ENCODE measurements at regions not wholly inside any gene's neighbourhood (a gene's known extent, or its start where the extent isn't known, plus 50 kb on each side); places are given as distances from the start of the nearest gene placed in this dataset.

DNA sequence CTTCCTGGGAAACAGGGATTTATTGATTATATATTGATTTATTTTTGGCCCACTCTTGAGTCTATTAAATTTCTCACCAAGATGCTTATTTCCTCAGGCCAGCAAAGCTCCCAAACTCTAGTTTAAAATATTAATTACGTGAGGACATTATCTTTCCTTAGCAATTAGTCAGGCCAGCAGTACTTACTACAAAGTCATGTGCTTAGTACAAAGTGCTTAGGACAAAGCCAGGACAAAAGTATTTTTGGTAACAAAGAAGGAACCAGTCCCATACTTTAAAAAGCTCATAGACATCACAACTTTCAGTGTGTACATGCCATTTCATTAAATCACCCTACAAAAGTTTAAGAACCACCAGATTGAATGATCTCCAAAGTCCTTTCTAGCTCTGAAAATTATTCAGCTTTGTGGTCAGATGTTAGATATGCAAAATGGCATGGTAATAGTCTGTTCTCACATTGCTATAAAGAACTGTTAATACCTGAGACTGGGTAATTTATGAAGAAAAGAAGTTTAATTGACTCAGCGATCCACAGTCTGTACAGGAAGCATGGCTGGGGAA lies 94.7 kb upstream of the PWP1 start (continued):
- TF ChIP-seq, protein P1, sequence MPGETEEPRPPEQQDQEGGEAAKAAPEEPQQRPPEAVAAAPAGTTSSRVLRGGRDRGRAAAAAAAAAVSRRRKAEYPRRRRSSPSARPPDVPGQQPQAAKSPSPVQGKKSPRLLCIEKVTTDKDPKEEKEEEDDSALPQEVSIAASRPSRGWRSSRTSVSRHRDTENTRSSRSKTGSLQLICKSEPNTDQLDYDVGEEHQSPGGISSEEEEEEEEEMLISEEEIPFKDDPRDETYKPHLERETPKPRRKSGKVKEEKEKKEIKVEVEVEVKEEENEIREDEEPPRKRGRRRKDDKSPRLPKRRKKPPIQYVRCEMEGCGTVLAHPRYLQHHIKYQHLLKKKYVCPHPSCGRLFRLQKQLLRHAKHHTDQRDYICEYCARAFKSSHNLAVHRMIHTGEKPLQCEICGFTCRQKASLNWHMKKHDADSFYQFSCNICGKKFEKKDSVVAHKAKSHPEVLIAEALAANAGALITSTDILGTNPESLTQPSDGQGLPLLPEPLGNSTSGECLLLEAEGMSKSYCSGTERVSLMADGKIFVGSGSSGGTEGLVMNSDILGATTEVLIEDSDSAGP (CRISPR knock-in tag; IDR thresholded peaks at IDR 0.05): no peak
- no peak for TF ChIP-seq MNT (conservative IDR thresholded peaks at IDR 0.05)
- TF ChIP-seq SMAD3 (CRISPR knock-in tag; conservative IDR thresholded peaks at IDR 0.05): no peak
- no peak for TF ChIP-seq HMGXB4 (CRISPR knock-in tag; IDR thresholded peaks at IDR 0.05)
- no peak for TF ChIP-seq HSF4 (CRISPR knock-in tag; IDR thresholded peaks at IDR 0.05; ENCODE audit: borderline replicate concordance)
- no peak for TF ChIP-seq CHD2 (IDR thresholded peaks at IDR 0.05; ENCODE audit: low read depth, low read length)
- TF ChIP-seq ZNF778 (CRISPR knock-in tag; IDR thresholded peaks at IDR 0.05): no peak
- TF ChIP-seq, protein P2, sequence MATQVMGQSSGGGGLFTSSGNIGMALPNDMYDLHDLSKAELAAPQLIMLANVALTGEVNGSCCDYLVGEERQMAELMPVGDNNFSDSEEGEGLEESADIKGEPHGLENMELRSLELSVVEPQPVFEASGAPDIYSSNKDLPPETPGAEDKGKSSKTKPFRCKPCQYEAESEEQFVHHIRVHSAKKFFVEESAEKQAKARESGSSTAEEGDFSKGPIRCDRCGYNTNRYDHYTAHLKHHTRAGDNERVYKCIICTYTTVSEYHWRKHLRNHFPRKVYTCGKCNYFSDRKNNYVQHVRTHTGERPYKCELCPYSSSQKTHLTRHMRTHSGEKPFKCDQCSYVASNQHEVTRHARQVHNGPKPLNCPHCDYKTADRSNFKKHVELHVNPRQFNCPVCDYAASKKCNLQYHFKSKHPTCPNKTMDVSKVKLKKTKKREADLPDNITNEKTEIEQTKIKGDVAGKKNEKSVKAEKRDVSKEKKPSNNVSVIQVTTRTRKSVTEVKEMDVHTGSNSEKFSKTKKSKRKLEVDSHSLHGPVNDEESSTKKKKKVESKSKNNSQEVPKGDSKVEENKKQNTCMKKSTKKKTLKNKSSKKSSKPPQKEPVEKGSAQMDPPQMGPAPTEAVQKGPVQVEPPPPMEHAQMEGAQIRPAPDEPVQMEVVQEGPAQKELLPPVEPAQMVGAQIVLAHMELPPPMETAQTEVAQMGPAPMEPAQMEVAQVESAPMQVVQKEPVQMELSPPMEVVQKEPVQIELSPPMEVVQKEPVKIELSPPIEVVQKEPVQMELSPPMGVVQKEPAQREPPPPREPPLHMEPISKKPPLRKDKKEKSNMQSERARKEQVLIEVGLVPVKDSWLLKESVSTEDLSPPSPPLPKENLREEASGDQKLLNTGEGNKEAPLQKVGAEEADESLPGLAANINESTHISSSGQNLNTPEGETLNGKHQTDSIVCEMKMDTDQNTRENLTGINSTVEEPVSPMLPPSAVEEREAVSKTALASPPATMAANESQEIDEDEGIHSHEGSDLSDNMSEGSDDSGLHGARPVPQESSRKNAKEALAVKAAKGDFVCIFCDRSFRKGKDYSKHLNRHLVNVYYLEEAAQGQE (IDR thresholded peaks at IDR 0.05; ENCODE audit: borderline replicate concordance): no peak
- TF ChIP-seq, protein P2 (CRISPR knock-in tag; IDR thresholded peaks at IDR 0.05; ENCODE audit: low read depth): no peak
- TF ChIP-seq, protein P3, sequence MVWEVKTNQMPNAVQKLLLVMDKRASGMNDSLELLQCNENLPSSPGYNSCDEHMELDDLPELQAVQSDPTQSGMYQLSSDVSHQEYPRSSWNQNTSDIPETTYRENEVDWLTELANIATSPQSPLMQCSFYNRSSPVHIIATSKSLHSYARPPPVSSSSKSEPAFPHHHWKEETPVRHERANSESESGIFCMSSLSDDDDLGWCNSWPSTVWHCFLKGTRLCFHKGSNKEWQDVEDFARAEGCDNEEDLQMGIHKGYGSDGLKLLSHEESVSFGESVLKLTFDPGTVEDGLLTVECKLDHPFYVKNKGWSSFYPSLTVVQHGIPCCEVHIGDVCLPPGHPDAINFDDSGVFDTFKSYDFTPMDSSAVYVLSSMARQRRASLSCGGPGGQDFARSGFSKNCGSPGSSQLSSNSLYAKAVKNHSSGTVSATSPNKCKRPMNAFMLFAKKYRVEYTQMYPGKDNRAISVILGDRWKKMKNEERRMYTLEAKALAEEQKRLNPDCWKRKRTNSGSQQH (CRISPR knock-in tag; IDR thresholded peaks at IDR 0.05): no peak
- no peak for TF ChIP-seq POLR3A (IDR thresholded peaks at IDR 0.05; ENCODE audit: borderline replicate concordance, extremely low read depth, insufficient read depth, insufficient read length)
- no peak for TF ChIP-seq IRF9 (tag; IDR thresholded peaks at IDR 0.05)
